GM19467 (cell line): ENCODE measurements at regions not wholly inside any gene's neighbourhood (a gene's known extent, or its start where the extent isn't known, plus 50 kb on each side); places are given as distances from the start of the nearest gene placed in this dataset.
"Not testable (repeated sequence)": the region's sequence is repeated elsewhere in the genome, so short reads cannot be mapped to it uniquely, and the experiment has no call there.

Experiments
- ATAC-seq: cut with Tn5 transposase; IDR thresholded peaks from one replicate; pipeline ENCODE4 v1.9.1; 2021; ENCODE audit warnings: mild to moderate bottlenecking, moderate library complexity; ENCODE audit not compliant: unreplicated experiment

- no peak for ATAC-seq
Measured at GRCh38 chr13:90835826-90836225, 511.7 kb upstream of the MIR17HG start.

GRCh38 chr13:90838317-90838960 is 509.0 kb upstream of the MIR17HG start:
- ATAC-seq = no peak

- ATAC-seq = no peak
Measured at GRCh38 chr13:90839061-90839460, 508.4 kb upstream of the MIR17HG start.

GRCh38 chr13:90846936-90847335 is 500.6 kb upstream of the MIR17HG start:
- ATAC-seq = no peak

- ATAC-seq = not testable (repeated sequence)
Measured at GRCh38 chr13:90853666-90854065, 493.8 kb upstream of the MIR17HG start.

- no peak for ATAC-seq
Measured at GRCh38 chr13:90857921-90858320, 489.6 kb upstream of the MIR17HG start.

- ATAC-seq = no peak
Measured at GRCh38 chr13:90866006-90866405, 481.5 kb upstream of the MIR17HG start.

GRCh38 chr13:90867336-90867683 is 480.2 kb upstream of the MIR17HG start:
- ATAC-seq = peak; percentile 92

GRCh38 chr13:90868321-90868920 is 479.1 kb upstream of the MIR17HG start:
- ATAC-seq = no peak

- no peak for ATAC-seq
Measured at GRCh38 chr13:90869580-90869979, 477.9 kb upstream of the MIR17HG start.

GRCh38 chr13:90872491-90873025 is 474.9 kb upstream of the MIR17HG start:
- no peak for ATAC-seq

GRCh38 chr13:90880790-90881189 is 466.7 kb upstream of the MIR17HG start:
- ATAC-seq = no peak

- no peak for ATAC-seq
Measured at GRCh38 chr13:90882551-90882950, 464.9 kb upstream of the MIR17HG start.

GRCh38 chr13:90883592-90883991 is 463.9 kb upstream of the MIR17HG start:
- ATAC-seq = no peak

- ATAC-seq = no peak
Measured at GRCh38 chr13:90884066-90884465, 463.4 kb upstream of the MIR17HG start.

GRCh38 chr13:90889906-90890834 is 457.3 kb upstream of the MIR17HG start:
- ATAC-seq = no peak

GRCh38 chr13:90891329-90891728 is 456.2 kb upstream of the MIR17HG start:
- ATAC-seq = no peak

- ATAC-seq = not testable (repeated sequence)
Measured at GRCh38 chr13:90893199-90893598, 454.3 kb upstream of the MIR17HG start.

- ATAC-seq = no peak
Measured at GRCh38 chr13:90896002-90896401, 451.5 kb upstream of the MIR17HG start.

GRCh38 chr13:90898811-90899210 is 448.7 kb upstream of the MIR17HG start:
- ATAC-seq = no peak

- ATAC-seq = no peak
Measured at GRCh38 chr13:90899416-90899815, 448.1 kb upstream of the MIR17HG start.

- no peak for ATAC-seq
Measured at GRCh38 chr13:90902255-90902654, 445.2 kb upstream of the MIR17HG start.
